GM20000 (cell line): ENCODE measurements at regions not wholly inside any gene's neighbourhood (a gene's known extent, or its start where the extent isn't known, plus 50 kb on each side); places are given as distances from the start of the nearest gene placed in this dataset.

Experiments used
- DNase-seq: peaks from one replicate; pipeline ENCODE4 v3.0.0; 2012; ENCODE audit warnings: low spot score
- CTCF ChIP-seq: IDR thresholded peaks from 2 replicates; pipeline ENCODE4 v1.5.1; 2012; ENCODE audit warnings: mild to moderate bottlenecking, control low read depth; ENCODE audit errors: extremely low read depth, missing control alignments

DNA sequence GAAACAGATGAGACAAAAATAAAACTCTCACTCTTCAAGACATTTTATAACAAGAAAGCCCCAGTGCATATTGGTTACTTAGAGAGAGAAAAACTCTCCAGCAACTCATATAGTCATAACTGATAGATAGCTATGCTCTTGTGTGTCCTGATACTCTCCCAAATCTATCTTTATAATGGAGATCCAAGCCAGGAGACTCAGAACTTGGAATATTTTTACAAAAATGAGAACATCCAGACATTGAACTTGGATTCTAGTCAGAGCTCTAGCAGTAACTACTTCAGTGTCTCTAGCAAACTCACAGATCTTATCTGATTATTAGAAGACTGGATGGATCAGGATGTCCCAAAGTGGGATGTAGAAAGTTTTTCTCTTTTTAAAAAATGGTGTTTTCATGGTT, 412.7 kb upstream of the BRINP1 start:
- no peak for TF ChIP-seq CTCF
- no peak for DNase-seq

- no peak for DNase-seq
- no peak for TF ChIP-seq CTCF
These were observed 406.2 kb upstream of the BRINP1 start for GRCh38 chr9:119775410-119775809.

DNA sequence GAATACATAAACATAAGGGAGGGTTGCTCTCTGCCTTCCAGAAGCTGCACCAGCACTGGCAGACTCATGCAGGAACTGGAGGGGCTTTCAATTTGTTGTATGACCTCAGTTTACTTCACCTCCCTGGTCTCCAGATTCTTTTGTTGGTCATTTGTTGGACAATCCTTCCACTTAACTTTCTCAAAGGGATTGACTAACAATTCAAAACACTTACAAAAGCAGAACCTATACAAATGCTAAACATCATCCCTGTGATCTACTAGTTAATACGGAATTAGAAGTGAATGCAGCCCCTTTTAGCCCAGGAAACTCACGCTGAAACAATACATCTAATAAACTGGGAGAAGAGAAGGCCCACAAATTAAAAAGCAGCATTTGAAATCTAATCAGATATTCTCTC, 404.6 kb upstream of the BRINP1 start:
- no peak for DNase-seq
- no peak for TF ChIP-seq CTCF

- no peak for DNase-seq
These were observed 402.1 kb upstream of the BRINP1 start for GRCh38 chr9:119771341-119771740.

GRCh38 chr9:119768266-119768665, 399.0 kb upstream of the BRINP1 start:
- no peak for DNase-seq
- TF ChIP-seq CTCF, result no peak

More at GRCh38 chr9:119771341-119771740, 402.1 kb upstream of the BRINP1 start:
- TF ChIP-seq CTCF, result no peak

- DNase-seq, result no peak
- no peak for TF ChIP-seq CTCF
These were observed 396.5 kb upstream of the BRINP1 start for GRCh38 chr9:119765632-119766175.

GRCh38 chr9:119763260-119763659, 394.0 kb upstream of the BRINP1 start:
- TF ChIP-seq CTCF, result no peak
- no peak for DNase-seq
